Liver (tissue), 8 donors: ENCODE measurements at regions not wholly inside any gene's neighbourhood (a gene's known extent, or its start where the extent isn't known, plus 50 kb on each side); places are given as distances from the start of the nearest gene placed in this dataset.

Experiments used
- DNase-seq: peaks from one replicate; pipeline ENCODE4 v3.0.0-alpha.2; 2017; ENCODE audit warnings: low spot score
- H3K27ac ChIP-seq, 2 donors: one replicate each; pipeline ENCODE4 v1.7.0; 2013; ENCODE audit warnings: inconsistent platforms in 2 of 2, low read length in 2 of 2, control low read depth in 1 of 2, low read depth in 1 of 2, mild to moderate bottlenecking in 1 of 2
- H3K27me3 ChIP-seq, 4 donors: one replicate each; pipeline versions ENCODE4 v1.6.1 to v1.7.0; 2013; ENCODE audit warnings: low read length in 3 of 4, inconsistent platforms in 1 of 4, mild to moderate bottlenecking in 1 of 4, moderate library complexity in 1 of 4; ENCODE audit not compliant: control insufficient read depth in 4 of 4, insufficient read depth in 4 of 4
- H3K36me3 ChIP-seq, 4 donors: one replicate each; pipeline versions ENCODE4 v1.6.1 to v1.7.0; 2013; ENCODE audit warnings: low read length in 3 of 4, mild to moderate bottlenecking in 3 of 4, low read depth in 1 of 4, moderate library complexity in 1 of 4; ENCODE audit not compliant: control insufficient read depth in 4 of 4, insufficient read depth in 3 of 4
- H3K4me1 ChIP-seq, 4 donors: one replicate each; pipeline versions ENCODE4 v1.6.1 to v1.7.0; 2013; ENCODE audit warnings: low read length in 3 of 4, mild to moderate bottlenecking in 3 of 4, moderate library complexity in 1 of 4; ENCODE audit not compliant: control insufficient read depth in 4 of 4, insufficient read depth in 4 of 4
- H3K4me3 ChIP-seq, 3 donors: one replicate each; pipeline versions ENCODE4 v1.6.1 to v1.7.0; 2013; ENCODE audit warnings: low read length in 3 of 3, control low read depth in 1 of 3, low read depth in 1 of 3, mild to moderate bottlenecking in 1 of 3
- H3K9ac ChIP-seq, 2 donors: one replicate each; pipeline ENCODE4 v1.7.0; 2013; ENCODE audit warnings: low read length in 2 of 2, mild to moderate bottlenecking in 2 of 2, moderate library complexity in 2 of 2, control low read depth in 1 of 2, low read depth in 1 of 2
- H3K9me3 ChIP-seq, 4 donors: one replicate each; pipeline versions ENCODE4 v1.6.1 to v1.7.0; 2013; ENCODE audit warnings: low read length in 3 of 4; ENCODE audit not compliant: control insufficient read depth in 4 of 4
- ATF3 ChIP-seq: IDR thresholded peaks from 2 replicates; pipeline ENCODE4 v1.6.1; 2016; ENCODE audit warnings: antibody characterized with exemption
- CTCF ChIP-seq: fragments of 150-350 bp; IDR thresholded peaks from 2 replicates; pipeline ENCODE4 v1.5.1; 2017; ENCODE audit warnings: improper control_type of control experiment, low read depth, low read length; ENCODE audit not compliant: missing input control
- EGR1 ChIP-seq, 2 donors: IDR thresholded peaks; 2 replicates each; pipeline ENCODE4 v1.6.1; 2016 to 2018; ENCODE audit warnings: antibody characterized with exemption in 2 of 2, low read depth in 2 of 2
- FOXA1 ChIP-seq: IDR thresholded peaks from 2 replicates; pipeline ENCODE4 v1.6.1; 2016; ENCODE audit warnings: antibody characterized with exemption
- FOXA2 ChIP-seq: IDR thresholded peaks from 2 replicates; pipeline ENCODE4 v1.6.1; 2016; ENCODE audit warnings: antibody characterized with exemption
- GABPA ChIP-seq, 2 donors: IDR thresholded peaks in 1 of 2; conservative IDR thresholded peaks in 1 of 2; 2 replicates each; pipeline ENCODE4 v1.6.1; 2016; ENCODE audit warnings: antibody characterized with exemption in 2 of 2, mild to moderate bottlenecking in 1 of 2, moderate library complexity in 1 of 2
- HNF4A ChIP-seq, 2 donors: conservative IDR thresholded peaks; 2 replicates each; pipeline ENCODE4 v1.6.1; 2016; ENCODE audit warnings: antibody characterized with exemption in 2 of 2, mild to moderate bottlenecking in 2 of 2
- HNF4G ChIP-seq: IDR thresholded peaks from 2 replicates; pipeline ENCODE4 v1.6.1; 2016; ENCODE audit warnings: antibody characterized with exemption
- JUND ChIP-seq, 2 donors: IDR thresholded peaks; 2 replicates each; pipeline ENCODE4 v1.6.1; 2016; ENCODE audit warnings: antibody characterized with exemption in 2 of 2
- MAX ChIP-seq: IDR thresholded peaks from 2 replicates; pipeline ENCODE4 v1.6.1; 2016; ENCODE audit warnings: antibody characterized with exemption
- NR2F2 ChIP-seq: IDR thresholded peaks from 2 replicates; pipeline ENCODE4 v1.6.1; 2016; ENCODE audit warnings: antibody characterized with exemption
- RAD21 ChIP-seq, 2 donors: IDR thresholded peaks; 2 replicates each; pipeline ENCODE4 v1.6.1; 2016; ENCODE audit warnings: antibody characterized with exemption in 2 of 2, mild to moderate bottlenecking in 2 of 2
- REST ChIP-seq: IDR thresholded peaks from 2 replicates; pipeline ENCODE4 v1.6.1; 2016; ENCODE audit warnings: antibody characterized with exemption, mild to moderate bottlenecking
- RXRA ChIP-seq, 2 donors: IDR thresholded peaks; 2 replicates each; pipeline ENCODE4 v1.6.1; 2017 to 2018; ENCODE audit warnings: antibody characterized with exemption in 2 of 2, mild to moderate bottlenecking in 1 of 2
- SP1 ChIP-seq: IDR thresholded peaks from 2 replicates; pipeline ENCODE4 v1.6.1; 2018; ENCODE audit warnings: antibody characterized with exemption, mild to moderate bottlenecking
- TAF1 ChIP-seq: conservative IDR thresholded peaks from 2 replicates; pipeline ENCODE4 v1.6.1; 2016; ENCODE audit warnings: antibody characterized with exemption, mild to moderate bottlenecking
- YY1 ChIP-seq: IDR thresholded peaks from 2 replicates; pipeline ENCODE4 v1.6.1; 2016; ENCODE audit warnings: antibody characterized with exemption, mild to moderate bottlenecking
- ZBTB33 ChIP-seq: IDR thresholded peaks from 2 replicates; pipeline ENCODE4 v1.6.1; 2016; ENCODE audit warnings: antibody characterized with exemption
- whole genome bisulfite sequencing: extraction: QIAGEN DNeasy Blood & Tissue Kit; methylation state at CpG from one replicate; pipeline ENCODE4 v1.1.7; 2013; 5-methylcytosine and 5-hydroxymethylcytosine counted together
- donor health status: healthy.
- donor health status: healthy.
- donor health status: healthy.
- donor health status: healthy.
- donor health status: healthy.

- TF ChIP-seq YY1 (no peak), RAD21 (IDR thresholded peaks at IDR 0.05) (no peak)
Observed at GRCh38 chr1:240018617-240019016, 73.1 kb upstream of the FMN2 start (continued).

- H3K27ac ChIP-seq = no peak overlapping the region
- H3K36me3 ChIP-seq = no peaks in the 10 kb centered on the region
- peaks cover 0 to 7% (median 0%) of the 10 kb centered on the region in 4 donors for H3K9me3 ChIP-seq
- H3K4me3 ChIP-seq = no peak overlapping the region
- TF ChIP-seq FOXA1 = no peak
- no peak for TF ChIP-seq TAF1
- no peak overlapping the region for H3K9ac ChIP-seq
- peaks cover 0 to 5% (median 0%) of the 10 kb centered on the region in 4 donors for H3K27me3 ChIP-seq
- H3K4me1 ChIP-seq = no peaks in the 10 kb centered on the region
- DNase-seq = no peak
Observed at GRCh38 chr1:240019524-240019923, 72.2 kb upstream of the FMN2 start.

GRCh38 chr1:240020871-240021270 lies 70.8 kb upstream of the FMN2 start:
- no peaks in the 10 kb centered on the region for H3K4me1 ChIP-seq
- H3K9me3 ChIP-seq = peaks cover 0 to 7% (median 0%) of the 10 kb centered on the region in 4 donors
- no peak overlapping the region for H3K4me3 ChIP-seq
- no peak overlapping the region for H3K27ac ChIP-seq
- DNase-seq = no peak
- 80% methylated on average over 3 of the region's 3 CpGs for WGBS
- no peak for TF ChIP-seq FOXA1
- H3K36me3 ChIP-seq = no peaks in the 10 kb centered on the region
- H3K27me3 ChIP-seq = peaks cover 0 to 5% (median 0%) of the 10 kb centered on the region in 4 donors
- no peak overlapping the region for H3K9ac ChIP-seq

GRCh38 chr1:240021709-240022108 lies 70.0 kb upstream of the FMN2 start:
- DNase-seq = no peak
- peaks cover 0 to 7% (median 0%) of the 10 kb centered on the region in 4 donors for H3K9me3 ChIP-seq
- TF ChIP-seq ZBTB33 (no peak), FOXA2 (no peak), YY1 (no peak), GABPA (IDR thresholded peaks at IDR 0.05 in 1 of 2, conservative IDR thresholded peaks at IDR 0.05 in 1 of 2) (no peak), HNF4A (conservative IDR thresholded peaks at IDR 0.05) (no peak), JUND (IDR thresholded peaks at IDR 0.05) (no peak), RXRA (IDR thresholded peaks at IDR 0.05) (no peak), ATF3 (no peak), NR2F2 (no peak), TAF1 (no peak), EGR1 (IDR thresholded peaks at IDR 0.05; ENCODE audit: low read depth in 2 of 2) (no peak), SP1 (no peak), FOXA1 (no peak), RAD21 (IDR thresholded peaks at IDR 0.05) (no peak), MAX (no peak), REST (no peak), HNF4G (no peak), CTCF (no peak)
- H3K36me3 ChIP-seq = no peaks in the 10 kb centered on the region
- H3K4me3 ChIP-seq = no peak overlapping the region
- no peak overlapping the region for H3K9ac ChIP-seq
- 70% methylated on average over 3 of the region's 3 CpGs for WGBS
- no peak overlapping the region for H3K27ac ChIP-seq
- H3K27me3 ChIP-seq = peaks cover 0 to 5% (median 0%) of the 10 kb centered on the region in 4 donors
- H3K4me1 ChIP-seq = no peaks in the 10 kb centered on the region
